ENCODE measurements at regions not wholly inside any gene's neighbourhood (a gene's known extent, or its start where the extent isn't known, plus 50 kb on each side); places are given as distances from the start of the nearest gene placed in this dataset.

DNA sequence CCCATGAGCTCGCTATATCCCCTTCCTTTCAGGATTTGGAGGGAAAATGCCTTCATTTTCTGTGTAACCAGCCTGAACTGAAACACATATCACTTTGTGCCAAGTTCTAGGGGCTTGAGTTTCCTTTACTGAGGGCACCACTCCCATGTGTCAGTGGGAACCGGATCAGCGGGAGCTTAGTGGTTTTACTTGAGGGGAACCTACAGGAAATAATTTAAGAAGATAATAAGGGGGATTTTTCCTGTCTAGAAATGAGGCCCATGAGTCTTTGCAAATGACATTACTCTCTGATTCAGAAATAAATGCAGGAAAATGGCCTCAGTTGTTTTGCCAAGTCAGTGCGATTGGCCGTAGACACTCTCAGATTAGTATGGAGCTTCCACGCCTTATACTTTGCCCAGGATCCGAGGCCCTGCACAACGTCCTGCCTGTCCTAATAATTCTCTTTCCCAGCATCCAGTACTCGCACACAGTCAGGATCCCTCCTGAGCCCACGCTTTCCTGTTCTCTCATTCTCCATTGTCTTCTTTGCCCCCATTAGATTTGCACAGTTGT is 86.4 kb upstream of the LYZL1 start:
- Mint-ChIP-seq H3K9me3 (ENCODE audit: low read depth) (no peaks in the 10 kb centered on the region), H3K27me3 (peaks cover 14% of the 10 kb centered on the region), H3K27ac (no peak overlapping the region), H3K4me1 (ENCODE audit: low read depth) (peaks cover 5% of the 10 kb centered on the region), H3K36me3 (ENCODE audit: insufficient read depth) (no peaks in the 10 kb centered on the region), H3K4me3 (ENCODE audit: low read depth) (no peak overlapping the region)
- no peak for DNase-seq (ENCODE audit: low spot score, unreplicated experiment)
- TF ChIP-seq, protein P1, sequence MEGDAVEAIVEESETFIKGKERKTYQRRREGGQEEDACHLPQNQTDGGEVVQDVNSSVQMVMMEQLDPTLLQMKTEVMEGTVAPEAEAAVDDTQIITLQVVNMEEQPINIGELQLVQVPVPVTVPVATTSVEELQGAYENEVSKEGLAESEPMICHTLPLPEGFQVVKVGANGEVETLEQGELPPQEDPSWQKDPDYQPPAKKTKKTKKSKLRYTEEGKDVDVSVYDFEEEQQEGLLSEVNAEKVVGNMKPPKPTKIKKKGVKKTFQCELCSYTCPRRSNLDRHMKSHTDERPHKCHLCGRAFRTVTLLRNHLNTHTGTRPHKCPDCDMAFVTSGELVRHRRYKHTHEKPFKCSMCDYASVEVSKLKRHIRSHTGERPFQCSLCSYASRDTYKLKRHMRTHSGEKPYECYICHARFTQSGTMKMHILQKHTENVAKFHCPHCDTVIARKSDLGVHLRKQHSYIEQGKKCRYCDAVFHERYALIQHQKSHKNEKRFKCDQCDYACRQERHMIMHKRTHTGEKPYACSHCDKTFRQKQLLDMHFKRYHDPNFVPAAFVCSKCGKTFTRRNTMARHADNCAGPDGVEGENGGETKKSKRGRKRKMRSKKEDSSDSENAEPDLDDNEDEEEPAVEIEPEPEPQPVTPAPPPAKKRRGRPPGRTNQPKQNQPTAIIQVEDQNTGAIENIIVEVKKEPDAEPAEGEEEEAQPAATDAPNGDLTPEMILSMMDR (IDR thresholded peaks at IDR 0.05; ENCODE audit: unreplicated experiment), result no peak

DNA sequence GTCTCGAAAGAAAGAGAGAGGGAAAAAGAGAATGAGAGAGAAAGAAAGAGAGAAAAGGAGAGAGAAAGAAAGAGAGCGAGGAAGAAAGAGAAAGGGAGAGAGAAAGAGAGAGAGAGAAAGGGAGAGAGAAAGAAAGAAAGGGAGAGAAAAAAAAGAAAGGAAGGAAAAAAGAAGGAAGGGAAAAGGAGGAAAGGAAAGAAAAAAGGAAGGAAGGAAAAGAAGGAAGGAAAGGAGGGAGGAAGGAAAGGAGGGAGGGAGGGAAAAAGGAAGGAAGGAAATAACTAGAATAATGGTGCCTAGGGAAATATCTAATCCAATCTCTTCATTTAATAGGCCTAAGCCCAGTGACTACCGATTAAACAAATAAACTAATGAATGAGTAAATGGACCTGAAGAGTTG is 85.4 kb upstream of the LYZL1 start:
- no peak overlapping the region for H3K27ac Mint-ChIP-seq
- H3K9me3 Mint-ChIP-seq (ENCODE audit: low read depth), result no peaks in the 10 kb centered on the region

DNA sequence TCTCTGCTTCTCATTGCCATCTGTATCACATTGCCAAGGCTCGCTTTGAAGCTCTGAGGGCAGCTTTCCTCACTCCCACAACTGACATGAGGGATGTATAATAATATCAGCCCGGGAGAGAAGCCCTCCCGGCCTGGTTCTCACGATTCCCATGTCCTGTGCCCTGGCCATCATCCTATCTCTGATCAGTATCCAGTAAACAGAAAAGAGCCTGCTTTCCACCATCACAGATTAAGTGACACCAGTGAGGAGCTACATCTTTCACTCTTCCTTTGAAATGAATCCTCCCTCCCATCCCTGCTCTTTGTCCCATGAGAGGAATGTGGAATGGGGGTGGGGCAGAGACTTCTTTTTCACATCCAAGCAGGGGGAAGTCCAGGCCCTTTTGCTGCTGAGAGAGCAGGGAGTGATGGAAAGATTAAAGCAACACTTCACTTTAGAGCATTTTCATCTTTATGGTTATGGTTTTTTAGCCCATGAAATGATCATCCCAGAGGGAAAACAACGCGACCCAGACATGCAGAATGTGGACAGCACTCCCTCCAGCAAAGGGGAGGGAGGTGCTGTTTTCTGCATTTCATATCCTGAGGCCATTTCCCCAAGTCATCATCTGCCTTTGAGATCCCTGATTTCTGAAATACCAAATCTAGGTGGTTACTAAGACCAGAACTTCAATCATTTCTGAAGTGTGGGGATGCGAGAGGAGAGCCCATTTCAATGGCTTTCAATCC is 84.6 kb upstream of the LYZL1 start:
- no peak for DNase-seq (ENCODE audit: low spot score, unreplicated experiment)
- no peak overlapping the region for H3K4me3 Mint-ChIP-seq (ENCODE audit: low read depth)
- no peak overlapping the region for H3K27ac Mint-ChIP-seq
- H3K9me3 Mint-ChIP-seq (ENCODE audit: low read depth), result peaks cover 3% of the 10 kb centered on the region
- peaks cover 12% of the 10 kb centered on the region for H3K27me3 Mint-ChIP-seq
- TF ChIP-seq, protein P1 (IDR thresholded peaks at IDR 0.05; ENCODE audit: unreplicated experiment), result no peak
- H3K4me1 Mint-ChIP-seq (ENCODE audit: low read depth), result peaks cover 7% of the 10 kb centered on the region
- no peaks in the 10 kb centered on the region for H3K36me3 Mint-ChIP-seq (ENCODE audit: insufficient read depth)

More for the DNA sequence above, 85.4 kb upstream of the LYZL1 start:
- TF ChIP-seq, protein P1 (IDR thresholded peaks at IDR 0.05; ENCODE audit: unreplicated experiment), result no peak
- no peaks in the 10 kb centered on the region for H3K36me3 Mint-ChIP-seq (ENCODE audit: insufficient read depth)
- H3K4me3 Mint-ChIP-seq (ENCODE audit: low read depth), result no peak overlapping the region
- peaks cover 5% of the 10 kb centered on the region for H3K4me1 Mint-ChIP-seq (ENCODE audit: low read depth)
- DNase-seq (ENCODE audit: low spot score, unreplicated experiment), result no peak
- H3K27me3 Mint-ChIP-seq, result peaks cover 14% of the 10 kb centered on the region

DNA sequence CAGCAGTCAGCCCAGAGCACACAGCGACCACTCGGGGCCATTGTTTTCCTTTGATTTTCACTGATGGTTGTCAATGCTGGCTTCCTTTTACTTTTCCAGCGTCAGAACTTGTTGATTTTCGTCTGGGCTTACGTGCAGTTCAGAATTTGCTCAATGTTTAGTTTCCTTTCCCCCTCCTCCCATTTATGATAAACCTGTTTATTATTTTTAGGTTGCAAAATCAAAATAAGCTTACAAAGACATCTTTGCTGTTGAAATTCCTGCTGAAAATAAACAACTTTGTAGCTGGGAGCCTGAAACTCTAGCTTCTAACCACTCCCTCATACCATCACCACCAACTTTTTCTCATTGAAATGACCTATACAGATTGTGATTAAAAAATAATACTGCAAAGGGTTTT is 83.1 kb upstream of the LYZL1 start:
- Mint-ChIP-seq H3K36me3 (ENCODE audit: insufficient read depth) (peaks cover 1% of the 10 kb centered on the region), H3K9me3 (ENCODE audit: low read depth) (peaks cover 8% of the 10 kb centered on the region), H3K4me3 (ENCODE audit: low read depth) (no peak overlapping the region), H3K27me3 (peaks cover 11% of the 10 kb centered on the region), H3K4me1 (ENCODE audit: low read depth) (peaks cover 7% of the 10 kb centered on the region), H3K27ac (no peak overlapping the region)
- TF ChIP-seq, protein P1 (IDR thresholded peaks at IDR 0.05; ENCODE audit: unreplicated experiment), result no peak
- no peak for DNase-seq (ENCODE audit: low spot score, unreplicated experiment)

DNA sequence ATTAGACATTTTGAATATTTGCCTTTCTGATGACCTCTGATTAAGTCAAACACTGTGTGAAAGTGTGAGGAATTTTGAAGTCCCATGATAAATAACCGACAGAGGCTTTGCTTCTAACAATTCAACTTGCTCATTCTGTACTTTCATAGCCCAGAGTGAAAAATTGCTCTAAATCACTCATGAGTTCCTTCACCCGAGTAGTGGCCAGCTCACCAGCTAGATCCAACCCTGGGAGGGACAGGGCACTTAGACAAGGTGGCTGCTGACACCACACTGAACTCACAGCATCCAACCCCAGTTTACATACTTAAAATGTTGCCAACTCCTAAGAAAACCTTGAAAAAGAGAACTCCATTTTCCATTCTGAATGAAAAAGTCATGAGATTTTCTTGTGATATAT is 80.0 kb upstream of the LYZL1 start:
- Mint-ChIP-seq H3K27ac (no peak overlapping the region), H3K36me3 (ENCODE audit: insufficient read depth) (peaks cover 1% of the 10 kb centered on the region), H3K4me1 (ENCODE audit: low read depth) (peaks cover 7% of the 10 kb centered on the region), H3K4me3 (ENCODE audit: low read depth) (no peak overlapping the region), H3K9me3 (ENCODE audit: low read depth) (peaks cover 8% of the 10 kb centered on the region), H3K27me3 (peaks cover 9% of the 10 kb centered on the region)
- no peak for DNase-seq (ENCODE audit: low spot score, unreplicated experiment)
- TF ChIP-seq, protein P1 (IDR thresholded peaks at IDR 0.05; ENCODE audit: unreplicated experiment), result no peak

All from progenitor cell of endocrine pancreas (in vitro differentiated cells).